GM19452 (cell line): ENCODE measurements at regions not wholly inside any gene's neighbourhood (a gene's known extent, or its start where the extent isn't known, plus 50 kb on each side); places are given as distances from the start of the nearest gene placed in this dataset.

Source experiments
- ATAC-seq: cut with Tn5 transposase; IDR thresholded peaks from one replicate; pipeline ENCODE4 v1.9.1; 2021; ENCODE audit not compliant: unreplicated experiment

DNA sequence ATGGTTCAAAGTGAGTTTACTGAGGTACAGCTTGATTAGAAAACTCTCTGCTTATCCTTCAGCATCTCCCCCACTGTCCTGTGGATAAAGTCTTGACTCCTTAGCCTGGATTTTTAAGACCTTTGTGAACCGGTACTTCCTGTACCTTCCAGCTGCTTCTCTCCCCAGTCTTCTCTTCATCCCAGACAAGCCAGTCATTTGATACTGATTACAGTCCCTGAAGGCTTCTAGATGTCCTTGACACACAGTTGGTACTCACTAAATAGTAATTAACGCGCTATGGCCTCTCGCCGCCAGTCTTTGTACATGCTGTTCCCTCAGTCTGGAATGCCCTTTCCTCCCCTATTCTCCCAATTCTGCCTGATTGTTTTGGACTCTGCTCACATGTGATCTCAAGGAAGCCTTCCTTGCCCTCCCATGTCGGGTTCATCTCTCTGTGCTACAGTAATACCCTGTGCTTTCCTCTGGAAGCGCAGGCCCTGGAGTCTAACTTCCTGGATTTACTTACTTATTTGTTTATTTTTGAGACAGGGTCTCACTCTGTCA, 50.6 kb upstream of the PTGR2 start:
- no peak for ATAC-seq

DNA sequence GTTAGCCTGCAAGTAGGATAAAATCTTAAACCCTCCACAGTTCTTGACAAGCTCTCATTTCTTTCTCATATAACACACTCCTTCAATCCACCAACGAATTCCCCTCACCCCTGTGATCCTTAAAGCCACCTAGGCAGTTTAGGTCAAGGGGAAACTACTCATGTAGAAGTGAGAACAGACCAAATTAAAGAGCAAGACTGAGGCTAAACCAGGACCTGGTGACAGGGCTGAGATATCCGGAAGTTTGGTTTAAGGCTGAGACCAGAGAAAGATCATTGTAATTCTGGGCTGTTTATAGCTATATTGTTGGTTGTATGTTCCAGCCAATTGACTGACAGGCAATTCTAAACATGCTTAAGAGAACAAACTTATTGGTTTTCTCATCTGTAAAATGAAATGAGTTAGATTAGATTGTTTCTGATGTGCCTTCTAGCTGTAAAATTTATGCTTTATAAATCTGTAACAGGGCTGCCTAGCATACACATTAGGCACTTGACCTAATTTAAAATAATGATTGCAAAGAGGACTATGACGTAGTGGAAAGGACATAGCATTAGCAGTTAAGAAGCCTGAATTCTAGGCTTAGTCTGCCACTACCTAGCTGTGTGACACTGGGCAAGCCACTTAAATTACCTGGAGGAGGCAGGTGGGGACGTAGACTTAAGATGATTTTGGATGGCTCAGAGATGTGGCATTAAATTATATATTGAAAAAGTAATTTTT, 53.9 kb upstream of the PTGR2 start:
- no peak for ATAC-seq

DNA sequence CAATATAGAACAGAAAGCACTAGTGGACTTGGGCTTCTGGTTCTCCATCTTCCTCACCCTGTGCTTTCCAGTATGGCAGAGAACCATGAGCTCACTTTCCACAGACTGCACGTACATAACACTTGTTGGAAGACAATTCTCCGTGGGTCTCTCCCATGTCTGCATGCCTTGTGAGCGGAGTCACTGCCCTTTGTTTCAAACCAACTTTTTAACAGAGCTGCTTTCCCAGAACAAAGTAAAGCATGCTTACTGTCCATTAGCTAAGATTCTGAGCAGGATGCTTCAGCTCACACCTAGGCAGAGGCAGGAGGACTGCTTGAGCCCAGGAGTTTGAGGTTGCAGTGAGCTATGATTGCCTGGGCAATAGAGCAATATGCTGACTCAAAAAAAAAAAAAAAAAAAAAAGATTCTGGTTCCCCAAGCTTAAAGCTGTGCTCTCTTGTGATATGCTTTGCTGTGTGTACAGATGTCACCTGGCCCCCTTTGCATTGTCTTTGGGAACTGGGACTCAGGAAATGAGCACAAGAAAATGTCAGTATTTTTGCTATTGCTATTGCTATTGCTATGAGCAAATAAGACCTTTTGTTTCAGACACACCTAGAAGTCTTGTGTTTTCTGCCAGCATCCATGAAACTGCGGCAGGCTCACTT, 54.6 kb upstream of the PTGR2 start:
- ATAC-seq, result no peak

DNA sequence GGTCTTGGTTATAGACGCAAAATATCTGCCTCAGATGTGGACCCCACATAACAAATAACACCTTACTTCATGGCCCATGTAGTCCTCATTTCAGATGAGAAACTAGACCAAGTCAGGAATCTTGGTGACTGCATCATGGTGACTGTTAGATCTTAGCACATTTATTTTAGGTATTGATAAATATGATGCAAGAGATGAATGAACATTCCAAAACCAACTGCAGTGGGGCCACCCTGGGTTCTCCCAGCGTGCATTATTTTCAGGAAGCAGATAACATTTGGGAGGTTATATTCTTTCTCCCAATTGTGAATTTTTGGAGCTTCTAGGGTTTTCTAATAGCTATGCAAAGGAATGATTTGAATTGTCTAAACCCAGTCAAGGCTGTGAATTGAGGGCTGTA, 55.2 kb upstream of the PTGR2 start:
- no peak for ATAC-seq

DNA sequence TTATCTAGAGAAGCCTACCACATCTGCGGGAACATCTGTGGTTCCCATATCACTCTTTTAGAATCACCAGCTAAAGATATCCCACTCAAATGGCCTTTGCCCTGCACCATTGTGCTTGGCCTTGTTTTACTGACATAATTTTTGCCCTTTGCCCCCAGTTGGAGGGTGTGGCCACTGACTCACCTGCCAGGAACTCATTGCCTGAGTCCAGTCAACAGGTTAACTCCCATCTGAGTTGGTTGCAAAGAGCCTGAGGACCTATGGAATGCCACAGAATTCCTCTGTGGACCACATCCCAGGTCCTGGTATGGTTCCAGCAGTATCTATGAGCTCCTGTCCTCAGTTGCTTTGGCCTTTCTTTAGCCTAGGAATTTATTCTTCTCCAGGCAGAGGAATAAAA, 55.7 kb upstream of the PTGR2 start:
- no peak for ATAC-seq

DNA sequence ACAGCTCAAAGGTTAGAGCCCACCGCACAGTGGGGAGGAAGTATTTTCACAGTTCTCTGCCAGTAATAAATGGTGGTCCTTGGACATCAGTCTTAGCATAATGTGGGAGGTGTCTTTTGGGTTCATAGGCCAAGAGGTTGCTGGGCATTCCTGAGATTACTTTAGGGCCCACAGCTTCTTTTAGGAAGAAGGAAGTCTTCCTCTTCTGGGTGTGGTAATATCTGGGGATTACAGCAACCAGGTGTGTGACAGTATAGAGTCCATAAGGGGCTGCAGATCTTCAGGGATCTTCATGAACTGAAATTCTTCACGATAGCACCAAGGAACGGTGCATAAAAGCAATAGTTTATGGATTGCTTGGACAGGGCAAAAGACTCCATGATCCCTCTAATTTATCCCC, 56.2 kb upstream of the PTGR2 start:
- ATAC-seq, result no peak

DNA sequence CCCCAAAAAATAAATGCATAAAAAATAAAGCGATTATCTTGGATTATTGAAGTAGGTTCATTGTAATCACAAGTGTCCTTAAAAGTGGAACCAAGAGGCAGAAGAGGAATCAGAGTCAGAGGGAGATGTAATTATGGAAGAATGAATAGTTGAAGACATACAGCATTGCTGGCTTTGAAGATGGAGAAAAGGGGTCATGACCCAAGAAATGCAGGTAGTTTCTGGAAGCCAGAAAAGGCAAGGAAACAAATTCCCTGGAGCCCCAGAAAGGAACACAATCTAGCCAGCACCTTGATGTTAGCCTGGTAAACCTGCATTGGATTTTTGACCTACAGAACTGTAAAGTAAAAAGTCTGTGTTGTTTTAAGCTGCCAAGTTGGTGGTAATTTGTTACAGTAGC, 57.5 kb upstream of the PTGR2 start:
- no peak for ATAC-seq

DNA sequence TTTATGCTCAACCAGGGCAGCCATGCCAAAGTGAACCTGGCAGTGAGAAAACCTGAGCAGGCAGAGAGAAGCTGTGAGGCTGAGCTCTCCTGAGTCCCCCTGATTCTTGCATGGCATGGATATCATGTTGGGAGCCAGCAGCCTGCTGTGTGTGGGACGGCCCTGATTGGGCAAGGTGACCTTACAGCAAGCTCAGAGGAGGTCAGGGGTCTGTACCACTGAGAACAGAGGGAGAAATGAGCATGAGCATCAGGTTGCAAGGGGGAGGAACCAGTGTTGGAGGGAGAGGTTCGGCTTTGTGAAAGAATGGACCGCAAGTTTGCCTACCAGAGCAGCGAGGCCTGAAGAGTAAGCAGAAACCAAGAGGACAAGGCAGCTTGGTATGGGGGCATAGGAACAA, 59.1 kb upstream of the PTGR2 start:
- ATAC-seq, result no peak

DNA sequence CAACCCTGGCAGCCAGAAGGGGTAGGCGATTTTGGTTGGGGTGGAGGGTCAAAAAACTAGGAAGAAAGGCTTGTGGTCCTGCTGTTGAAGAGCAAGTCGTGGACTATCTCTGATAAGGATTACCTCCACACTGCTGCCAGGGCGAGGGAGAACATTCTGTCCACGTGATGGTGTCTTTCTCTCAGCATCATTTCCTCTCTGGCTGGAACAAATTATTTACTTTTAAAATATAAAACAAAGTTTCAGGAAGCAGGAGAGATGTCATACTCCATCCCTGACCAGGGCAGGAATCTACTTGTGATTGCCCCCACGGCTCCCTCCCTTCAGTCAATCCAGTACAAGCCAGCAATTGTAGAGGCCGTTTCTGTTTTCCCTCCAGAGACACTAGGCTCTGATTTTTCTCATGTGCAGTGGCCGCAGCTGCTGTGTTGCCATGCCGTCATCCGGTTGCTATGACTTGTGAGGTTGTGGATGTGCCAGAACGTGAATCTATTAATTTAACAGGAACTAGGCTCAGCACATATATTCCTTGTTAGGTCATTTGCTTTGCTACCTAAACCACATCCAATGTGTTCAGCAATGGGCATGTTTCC, 61.5 kb upstream of the PTGR2 start:
- no peak for ATAC-seq

DNA sequence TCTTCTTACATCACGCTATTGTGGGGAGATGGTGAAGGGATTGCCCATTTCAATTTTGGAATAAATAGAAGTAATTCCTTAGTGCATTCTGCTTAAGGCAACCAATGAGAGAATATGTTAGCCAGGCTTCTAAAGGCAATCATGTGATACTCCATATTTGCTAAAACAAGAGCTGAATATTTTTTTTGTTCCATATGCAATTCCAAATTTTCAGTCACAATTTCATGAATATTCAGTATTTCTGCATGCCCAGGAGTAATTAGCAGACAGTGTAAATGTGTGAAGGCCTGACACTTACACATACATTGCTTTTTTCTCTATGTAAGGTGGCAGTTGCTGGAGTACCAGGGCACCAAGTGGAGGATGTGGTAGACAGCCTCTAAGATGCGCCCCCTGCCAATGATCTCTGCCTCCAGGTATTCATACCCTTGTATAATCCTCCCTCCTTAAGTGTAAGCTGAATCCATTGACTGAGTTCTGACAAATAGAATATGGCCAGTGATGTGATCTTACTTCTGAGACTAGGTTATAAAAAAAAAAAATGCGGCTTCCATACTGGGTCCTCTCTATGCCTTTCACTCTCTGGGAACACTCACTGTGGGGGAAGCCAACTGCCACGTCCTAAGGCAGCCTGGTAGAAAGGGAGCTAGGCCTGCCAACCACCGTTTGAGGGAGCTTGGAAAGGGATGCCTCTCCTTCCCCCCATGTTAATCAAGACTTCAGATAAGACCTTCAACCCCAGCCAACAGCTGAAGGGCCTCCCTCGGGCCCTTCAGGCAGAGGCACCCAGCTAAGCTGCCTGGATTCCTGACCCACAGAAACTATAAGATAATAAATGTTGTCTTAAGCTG, 62.7 kb upstream of the PTGR2 start:
- no peak for ATAC-seq

DNA sequence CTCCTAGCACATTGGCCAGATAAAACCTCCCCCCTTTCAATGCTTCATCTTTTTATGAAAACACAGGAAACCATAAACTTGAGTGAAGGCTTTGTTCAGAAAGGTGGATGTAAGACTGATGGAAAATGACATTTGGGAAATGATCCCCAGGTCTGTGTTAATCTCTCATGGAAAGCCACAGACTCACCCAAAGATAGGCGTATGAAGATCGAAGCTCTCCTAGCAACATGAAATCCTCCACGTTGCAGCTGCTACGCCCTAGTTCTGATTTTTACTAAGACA, 63.4 kb upstream of the PTGR2 start:
- no peak for ATAC-seq

DNA sequence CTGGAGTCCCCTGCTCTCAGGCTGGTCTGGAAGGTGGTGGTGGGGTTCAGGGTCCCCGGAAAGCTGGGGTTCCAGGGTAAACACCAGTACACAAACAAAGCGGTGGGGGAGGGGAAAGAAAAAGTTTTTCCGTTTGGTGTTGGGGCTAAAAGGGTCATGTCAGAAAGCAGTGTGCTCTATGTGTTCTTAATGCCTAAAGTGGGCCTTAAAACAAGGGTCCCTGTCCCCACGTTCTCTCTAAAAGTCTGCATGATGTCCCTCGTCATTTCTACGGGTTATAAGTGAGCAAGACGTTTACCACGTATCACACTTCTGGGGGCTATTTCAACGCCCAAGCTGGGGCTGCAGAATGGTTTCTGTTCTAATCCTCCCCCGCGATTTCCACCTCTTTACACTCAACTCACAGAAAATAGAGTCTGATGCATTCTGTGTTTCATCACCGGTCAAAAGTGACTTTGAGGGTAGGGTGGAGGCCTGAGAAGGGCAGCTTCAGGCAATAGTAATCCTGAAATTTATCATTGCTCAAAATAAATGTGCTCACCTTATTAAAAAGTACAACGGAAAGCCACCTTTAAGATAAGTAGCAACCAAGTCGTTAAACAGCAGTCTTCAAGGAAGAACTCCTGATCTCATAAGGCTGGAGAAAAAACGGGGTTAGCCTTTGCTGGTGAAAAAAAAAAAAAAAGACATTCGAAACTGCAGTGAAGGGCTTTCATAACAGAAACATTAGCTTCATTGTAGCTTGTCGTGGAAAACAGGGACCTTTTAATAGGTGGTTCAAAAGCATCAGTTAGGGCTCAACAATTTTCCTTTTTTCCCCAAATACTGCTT, 63.9 kb upstream of the PTGR2 start:
- ATAC-seq, result no peak

DNA sequence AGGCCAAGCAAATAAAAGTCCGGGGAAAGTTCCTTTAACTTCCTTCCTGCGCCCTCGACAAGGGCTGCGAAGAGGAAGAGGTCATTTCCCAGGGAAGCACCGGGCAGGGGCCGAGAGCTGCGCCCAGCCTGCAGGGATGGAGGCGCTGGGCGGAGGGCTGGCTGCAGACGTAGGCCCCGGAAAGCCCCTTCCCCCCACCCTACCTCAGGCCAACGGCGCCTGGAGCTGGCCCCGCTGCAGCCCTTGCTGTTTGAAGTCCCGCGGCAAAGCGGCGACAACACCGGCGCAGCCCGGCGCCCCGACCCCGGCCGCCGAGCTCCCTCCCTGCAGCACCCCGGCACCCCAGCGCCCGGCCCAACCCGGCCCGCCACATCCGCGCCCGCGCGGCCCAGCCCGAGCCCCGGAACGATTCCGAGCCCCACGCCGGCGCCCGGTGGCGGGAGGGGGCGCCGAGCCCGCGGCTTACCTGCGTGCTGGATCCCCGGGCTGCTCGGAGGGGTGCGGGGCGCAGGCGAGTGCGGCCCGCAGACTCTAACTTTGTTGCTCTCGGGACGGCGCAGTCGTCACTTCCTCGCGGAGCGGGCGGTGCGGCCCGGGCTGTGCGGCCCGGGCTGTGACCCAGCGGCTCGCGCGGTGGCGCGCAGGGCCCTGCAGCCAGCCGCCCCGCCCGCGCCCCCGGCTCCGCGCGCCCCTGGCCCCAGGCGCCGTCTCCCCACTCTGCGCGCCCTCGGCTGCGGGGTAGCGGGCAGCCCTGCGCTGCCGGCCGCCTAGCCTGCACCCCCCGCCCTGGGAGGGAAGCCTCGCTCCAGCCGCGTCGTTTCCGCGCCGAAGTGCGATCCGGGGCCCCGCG, 64.8 kb upstream of the PTGR2 start:
- ATAC-seq, result peak; percentile 41

DNA sequence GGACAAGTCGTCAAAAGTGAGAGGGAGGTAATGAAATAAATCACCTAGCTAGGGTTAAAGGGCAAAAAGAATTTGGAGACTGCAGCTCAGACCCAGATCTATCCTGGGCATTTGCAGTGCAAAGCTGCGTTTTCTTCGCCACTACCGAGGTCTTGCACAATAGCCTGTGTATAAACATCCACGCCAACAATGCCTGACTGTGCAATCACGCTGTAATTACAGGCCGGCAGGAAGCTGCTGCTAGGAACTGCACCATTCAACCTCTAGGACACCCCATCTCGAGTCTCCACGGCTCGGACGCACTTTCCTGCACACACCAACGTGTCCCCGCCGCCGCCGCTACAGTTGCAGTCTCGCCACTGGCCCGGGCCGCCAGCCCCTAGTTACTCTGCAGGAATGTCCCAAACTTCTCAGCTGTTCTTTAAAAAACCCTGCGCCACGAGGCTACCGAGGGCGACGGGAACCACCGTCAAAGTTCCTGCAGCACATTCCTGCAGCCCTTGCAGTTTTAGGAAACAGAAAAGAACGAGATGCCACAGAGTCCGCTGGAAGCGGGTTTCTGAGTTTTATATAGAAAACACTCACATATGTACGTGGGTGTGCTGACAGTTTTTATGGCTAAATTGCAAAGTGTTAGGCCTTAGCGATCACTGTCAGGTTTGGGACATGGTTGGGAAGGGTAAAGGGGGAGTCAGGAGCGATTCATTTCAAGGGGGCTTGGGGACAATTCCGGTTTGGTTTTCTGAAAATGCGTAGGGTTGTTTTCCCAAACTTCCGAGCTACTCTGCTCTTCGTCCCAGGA, 65.6 kb upstream of the PTGR2 start:
- ATAC-seq, result no peak

DNA sequence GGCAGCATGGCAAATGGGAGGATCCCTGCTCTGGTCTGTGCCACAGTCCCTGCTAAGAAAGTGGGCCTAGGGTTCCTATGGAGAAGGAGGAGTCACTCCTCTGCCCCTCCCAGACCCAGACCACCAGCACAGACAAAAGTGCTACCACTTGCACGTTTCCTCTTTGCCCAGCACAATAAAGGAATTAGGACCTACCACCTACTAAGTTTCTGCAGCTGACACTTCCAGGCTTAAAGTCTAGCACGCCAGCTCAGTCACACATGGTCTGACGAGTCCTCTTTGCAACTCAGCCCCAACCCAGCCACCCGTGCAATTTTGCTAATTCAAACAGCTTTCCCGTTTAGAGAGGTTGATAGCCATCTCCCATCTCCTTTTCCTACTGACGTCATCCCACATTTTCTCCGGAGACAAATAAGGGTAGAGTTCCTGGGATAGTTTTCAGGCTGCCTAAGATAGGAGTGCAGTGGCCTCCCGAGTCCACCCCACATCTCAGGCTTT, 66.2 kb upstream of the PTGR2 start:
- no peak for ATAC-seq

DNA sequence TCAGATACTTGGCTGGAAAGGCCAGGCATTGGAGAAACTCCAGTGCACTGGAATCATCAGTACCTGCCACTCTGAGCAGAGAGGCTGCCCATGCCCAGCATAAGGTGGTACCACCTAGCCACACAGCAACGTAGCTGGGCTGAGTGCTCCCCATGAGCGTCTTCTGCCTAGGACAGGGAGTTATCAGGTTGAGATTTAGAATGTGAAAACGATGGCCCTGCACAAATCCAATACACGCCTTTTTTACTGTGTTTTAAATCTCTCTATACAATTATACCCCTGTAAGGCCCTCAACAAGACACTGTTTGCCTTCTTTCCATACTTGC, 66.7 kb upstream of the PTGR2 start:
- no peak for ATAC-seq

DNA sequence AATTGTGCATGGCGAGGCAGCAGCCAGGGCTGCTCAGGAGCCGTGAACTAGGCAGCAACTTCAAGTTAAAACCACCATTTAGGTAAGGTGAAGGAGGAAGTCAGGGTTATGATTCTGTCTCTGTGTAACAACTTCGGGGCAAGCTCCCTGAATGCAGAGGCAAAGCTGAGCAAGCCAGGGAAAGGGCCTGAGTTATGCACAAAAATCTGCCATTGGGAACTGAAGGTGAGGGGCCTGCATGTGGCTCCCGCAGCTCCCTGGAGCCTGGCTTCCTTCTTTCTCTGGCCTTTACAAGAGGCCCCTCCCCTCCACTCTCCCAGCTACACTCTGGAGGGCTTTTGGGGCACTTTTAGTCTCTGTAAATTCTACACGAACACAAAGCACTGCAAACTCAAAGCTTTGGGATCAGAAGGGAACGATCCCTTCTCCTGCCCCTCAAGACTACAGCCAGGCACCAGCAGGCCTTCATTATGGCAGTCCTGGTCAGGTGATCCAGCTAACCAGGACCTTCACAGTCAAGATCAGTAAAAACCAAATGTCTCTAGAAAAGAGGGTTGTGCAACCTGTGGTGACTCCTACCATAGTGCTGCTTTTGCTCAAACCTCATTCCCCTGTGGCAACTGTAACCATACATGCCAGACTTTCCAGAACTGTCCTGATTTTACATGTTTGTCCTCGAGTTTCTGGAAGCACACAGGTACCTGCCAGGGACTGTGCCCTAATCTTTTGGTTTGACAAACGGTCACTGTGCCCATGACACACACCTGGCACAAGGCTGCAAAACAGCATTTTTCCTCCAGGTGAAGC, 67.2 kb upstream of the PTGR2 start:
- no peak for ATAC-seq

DNA sequence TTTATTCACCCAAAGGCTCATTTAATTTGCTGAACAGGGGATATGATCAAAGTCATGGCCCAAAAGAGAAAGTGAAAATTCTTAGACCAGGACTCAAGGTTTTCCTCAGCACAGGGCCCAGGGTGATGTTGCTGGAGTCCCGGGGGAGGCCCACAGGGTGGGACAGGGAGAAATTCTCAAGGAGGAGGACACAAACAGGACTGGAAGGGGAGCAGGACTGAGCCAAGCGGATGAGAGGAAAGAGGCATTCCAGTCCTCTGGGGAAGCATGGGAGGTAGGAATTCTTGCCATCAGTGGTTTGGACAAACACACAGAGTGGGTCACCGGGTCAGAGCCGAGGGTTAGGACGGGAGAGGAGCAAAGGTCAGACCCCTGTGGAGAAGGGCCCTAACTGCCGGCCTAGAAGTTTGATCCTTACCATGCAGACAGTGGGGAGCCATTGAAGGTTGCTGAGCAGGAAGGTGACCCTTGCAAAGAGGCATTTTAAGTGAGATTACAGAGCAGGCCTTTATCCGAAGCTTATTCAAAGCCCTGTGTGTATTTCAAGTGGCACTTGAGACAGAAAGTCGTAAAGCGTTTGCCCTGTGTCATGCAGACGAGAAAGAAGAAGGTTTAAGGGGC, 68.4 kb upstream of the PTGR2 start:
- no peak for ATAC-seq
